Mammary epithelial cell (primary cell): ENCODE measurements at regions not wholly inside any gene's neighbourhood (a gene's known extent, or its start where the extent isn't known, plus 50 kb on each side); places are given as distances from the start of the nearest gene placed in this dataset.

Source experiments
- EZH2 ChIP-seq: IDR thresholded peaks from 2 replicates; pipeline ENCODE4 v1.6.1; 2012; ENCODE audit warnings: low read length, inconsistent platforms, borderline replicate concordance
- TF ChIP-seq, protein P1 (sequence below), 2 donors: IDR thresholded peaks in 1 of 2; conservative IDR thresholded peaks in 1 of 2; 2 replicates each; pipeline ENCODE4 v1.5.1; 2011 to 2012; ENCODE audit warnings: inconsistent platforms in 2 of 2, low read length in 2 of 2, mild to moderate bottlenecking in 2 of 2, control low read depth in 1 of 2, low read depth in 1 of 2; ENCODE audit not compliant: insufficient read depth in 1 of 2; ENCODE audit errors: extremely low read depth in 1 of 2

- TF ChIP-seq, protein P1, sequence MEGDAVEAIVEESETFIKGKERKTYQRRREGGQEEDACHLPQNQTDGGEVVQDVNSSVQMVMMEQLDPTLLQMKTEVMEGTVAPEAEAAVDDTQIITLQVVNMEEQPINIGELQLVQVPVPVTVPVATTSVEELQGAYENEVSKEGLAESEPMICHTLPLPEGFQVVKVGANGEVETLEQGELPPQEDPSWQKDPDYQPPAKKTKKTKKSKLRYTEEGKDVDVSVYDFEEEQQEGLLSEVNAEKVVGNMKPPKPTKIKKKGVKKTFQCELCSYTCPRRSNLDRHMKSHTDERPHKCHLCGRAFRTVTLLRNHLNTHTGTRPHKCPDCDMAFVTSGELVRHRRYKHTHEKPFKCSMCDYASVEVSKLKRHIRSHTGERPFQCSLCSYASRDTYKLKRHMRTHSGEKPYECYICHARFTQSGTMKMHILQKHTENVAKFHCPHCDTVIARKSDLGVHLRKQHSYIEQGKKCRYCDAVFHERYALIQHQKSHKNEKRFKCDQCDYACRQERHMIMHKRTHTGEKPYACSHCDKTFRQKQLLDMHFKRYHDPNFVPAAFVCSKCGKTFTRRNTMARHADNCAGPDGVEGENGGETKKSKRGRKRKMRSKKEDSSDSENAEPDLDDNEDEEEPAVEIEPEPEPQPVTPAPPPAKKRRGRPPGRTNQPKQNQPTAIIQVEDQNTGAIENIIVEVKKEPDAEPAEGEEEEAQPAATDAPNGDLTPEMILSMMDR (conservative IDR thresholded peaks at IDR 0.05 in 1 of 2, IDR thresholded peaks at IDR 0.05 in 1 of 2; ENCODE audit: extremely low read depth in 1 of 2, insufficient read depth in 1 of 2, low read depth in 1 of 2, low read length in 2 of 2) = no peak
- TF ChIP-seq EZH2 = no peak
Measured at GRCh38 chr2:18722101-18722500, 132.7 kb upstream of the NT5C1B start.
